KMS-11 (cell line): ENCODE measurements at regions not wholly inside any gene's neighbourhood (a gene's known extent, or its start where the extent isn't known, plus 50 kb on each side); places are given as distances from the start of the nearest gene placed in this dataset.

Source experiments
- H2AFZ ChIP-seq: fragments of 200-600 bp; sonication (generic); 2 replicates; pipeline ENCODE4 v1.6.1; 2016; ENCODE audit warnings: antibody characterized with exemption, mixed run types, low read depth
- H3K27ac ChIP-seq: fragments of 200-600 bp; sonication (generic); 2 replicates; pipeline ENCODE4 v1.6.1; 2016; ENCODE audit warnings: mild to moderate bottlenecking, mixed run types
- H3K27me3 ChIP-seq: fragments of 200-600 bp; sonication (generic); 2 replicates; pipeline ENCODE4 v1.6.1; 2017; ENCODE audit warnings: mild to moderate bottlenecking, low read depth, mixed run types, moderate library complexity; ENCODE audit not compliant: insufficient read depth
- H3K36me3 ChIP-seq: fragments of 200-600 bp; sonication (generic); 2 replicates; pipeline ENCODE4 v1.6.1; 2017; ENCODE audit warnings: mild to moderate bottlenecking, mixed run types; ENCODE audit not compliant: insufficient read depth
- H3K4me1 ChIP-seq: fragments of 200-600 bp; sonication (generic); 2 replicates; pipeline ENCODE4 v1.6.1; 2016; ENCODE audit warnings: mild to moderate bottlenecking, low read depth, mixed run types; ENCODE audit not compliant: poor library complexity, severe bottlenecking
- H3K4me2 ChIP-seq: fragments of 200-600 bp; sonication (generic); 2 replicates; pipeline ENCODE4 v1.7.0; 2016; ENCODE audit warnings: mild to moderate bottlenecking, mixed run types
- H3K4me3 ChIP-seq: fragments of 200-600 bp; sonication (generic); IDR thresholded peaks from 2 replicates; pipeline ENCODE4 v1.6.1; 2017; ENCODE audit warnings: low read depth, low read length, mixed read lengths; ENCODE audit not compliant: insufficient read depth
- H3K79me2 ChIP-seq: fragments of 200-600 bp; sonication (generic); 2 replicates; pipeline ENCODE4 v1.6.1; 2016; ENCODE audit warnings: low read depth, mixed run types; ENCODE audit not compliant: insufficient read depth
- H3K9ac ChIP-seq: fragments of 200-600 bp; sonication (generic); 2 replicates; pipeline ENCODE4 v1.6.1; 2016; ENCODE audit warnings: mild to moderate bottlenecking, mixed run types
- H4K20me1 ChIP-seq: fragments of 200-600 bp; sonication (generic); 2 replicates; pipeline ENCODE4 v1.6.1; 2016; ENCODE audit warnings: mild to moderate bottlenecking, mixed run types; ENCODE audit not compliant: insufficient read depth
- CTCF ChIP-seq: fragments of 200-600 bp; sonication (generic); conservative IDR thresholded peaks from 2 replicates; pipeline ENCODE4 v1.6.1; 2017; ENCODE audit warnings: low read depth, mild to moderate bottlenecking, antibody characterized with exemption, low read length, moderate library complexity, mixed read lengths

- Histone ChIP-seq H3K4me2 (no peak overlapping the region), H3K4me1 (peaks cover 25% of the 10 kb centered on the region), H2AFZ (no peak overlapping the region), H3K36me3 (no peaks in the 10 kb centered on the region), H4K20me1 (no peaks in the 10 kb centered on the region), H3K27me3 (no peaks in the 10 kb centered on the region), H3K27ac (no peak overlapping the region), H3K79me2 (no peaks in the 10 kb centered on the region), H3K9ac (no peak overlapping the region), H3K4me3 (no peak overlapping the region)
- no peak for TF ChIP-seq CTCF
These were observed 650.8 kb upstream of the SOX9 start for GRCh38 chr17:71470062-71470461.

GRCh38 chr17:71472809-71473789 is 647.7 kb upstream of the SOX9 start:
- Histone ChIP-seq H3K79me2 (no peaks in the 10 kb centered on the region), H3K4me3 (no peak overlapping the region), H3K4me1 (peaks cover 15% of the 10 kb centered on the region), H3K4me2 (0 out of 2 replicates have a peak overlapping the region, but pooled peaks have one; percentile 33), H3K36me3 (no peaks in the 10 kb centered on the region), H3K27ac (no peak overlapping the region), H2AFZ (peak overlapping the region; percentile 13; the same call in 1 of the 2 replicates), H3K9ac (no peak overlapping the region), H4K20me1 (no peaks in the 10 kb centered on the region), H3K27me3 (no peaks in the 10 kb centered on the region)
- TF ChIP-seq CTCF, result peak; percentile 86

- Histone ChIP-seq H3K9ac (no peak overlapping the region), H3K79me2 (no peaks in the 10 kb centered on the region), H2AFZ (no peak overlapping the region), H4K20me1 (no peaks in the 10 kb centered on the region), H3K27ac (no peak overlapping the region), H3K36me3 (no peaks in the 10 kb centered on the region), H3K4me2 (no peak overlapping the region), H3K4me3 (no peak overlapping the region), H3K27me3 (no peaks in the 10 kb centered on the region), H3K4me1 (peaks cover 12% of the 10 kb centered on the region)
- no peak for TF ChIP-seq CTCF
These were observed 643.5 kb upstream of the SOX9 start for GRCh38 chr17:71477356-71477755.

- no peak overlapping the region for H3K27ac ChIP-seq
- H3K27me3 ChIP-seq, result no peaks in the 10 kb centered on the region
- no peak overlapping the region for H3K4me2 ChIP-seq
- no peak overlapping the region for H2AFZ ChIP-seq
- H3K36me3 ChIP-seq, result no peaks in the 10 kb centered on the region
- no peak overlapping the region for H3K9ac ChIP-seq
- no peaks in the 10 kb centered on the region for H3K4me1 ChIP-seq
- H4K20me1 ChIP-seq, result no peaks in the 10 kb centered on the region
- H3K4me3 ChIP-seq, result no peak overlapping the region
- no peak for TF ChIP-seq CTCF
- no peaks in the 10 kb centered on the region for H3K79me2 ChIP-seq
These were observed 640.7 kb upstream of the SOX9 start for GRCh38 chr17:71480099-71480498.
